Tibial nerve (tissue), 4 donors: ENCODE measurements at regions not wholly inside any gene's neighbourhood (a gene's known extent, or its start where the extent isn't known, plus 50 kb on each side); places are given as distances from the start of the nearest gene placed in this dataset.

Experiments used
- DNase-seq, 2 donors: peaks; one replicate each; pipeline ENCODE4 v3.0.0-alpha.2; 2019; ENCODE audit warnings: low spot score in 2 of 2
- H3K27ac ChIP-seq, 4 donors: fragments of 200-600 bp; sonication (generic) in 3 of 4; one replicate each; pipeline ENCODE4 v1.5.1; 2017 to 2019; ENCODE audit warnings: mild to moderate bottlenecking in 1 of 4
- H3K27me3 ChIP-seq, 2 donors: fragments of 200-600 bp; sonication (generic) in 1 of 2; one replicate each; pipeline versions ENCODE4 v1.5.1 to v1.6.0; 2017 to 2019
- H3K36me3 ChIP-seq, 3 donors: fragments of 200-600 bp; sonication (generic); one replicate each; pipeline ENCODE4 v1.5.1; 2018 to 2019
- H3K4me1 ChIP-seq, 4 donors: fragments of 200-600 bp; sonication (generic) in 3 of 4; one replicate each; pipeline ENCODE4 v1.5.1; 2017 to 2019
- H3K4me3 ChIP-seq, 4 donors: fragments of 200-600 bp; sonication (generic) in 3 of 4; one replicate each; pipeline ENCODE4 v1.5.1; 2017 to 2019; ENCODE audit warnings: mild to moderate bottlenecking in 1 of 4, moderate library complexity in 1 of 4
- H3K9me3 ChIP-seq, 4 donors: fragments of 200-600 bp; sonication (generic) in 3 of 4; one replicate each; pipeline ENCODE4 v1.5.1; 2017 to 2019
- EP300 ChIP-seq, 2 donors: sonication (generic); formaldehyde crosslinking; IDR thresholded peaks; one replicate each; pipeline ENCODE4 v1.6.1; 2017; ENCODE audit warnings: antibody characterized with exemption in 2 of 2, mild to moderate bottlenecking in 1 of 2
- POLR2A ChIP-seq, 2 donors: fragments of 450-650 bp; IDR thresholded peaks; one replicate each; pipeline ENCODE4 v1.6.1; 2017; ENCODE audit warnings: antibody characterized with exemption in 2 of 2, mild to moderate bottlenecking in 2 of 2, moderate library complexity in 2 of 2
- WGBS, 2 donors: methylation state at CpG; one replicate each; pipeline ENCODE4 v1.1.5; 2018; 5-methylcytosine and 5-hydroxymethylcytosine counted together
- TF ChIP-seq, protein P1 (sequence below), 5 experiments: fragments of 200-600 bp in 3 of 5; fragments of 450-650 bp in 2 of 5; sonication (generic) in 3 of 5; IDR thresholded peaks; one replicate each; pipeline ENCODE4 v1.5.1; 2016 to 2019; ENCODE audit warnings: antibody characterized with exemption in 5 of 5, mild to moderate bottlenecking in 3 of 5, moderate library complexity in 2 of 5

DNA sequence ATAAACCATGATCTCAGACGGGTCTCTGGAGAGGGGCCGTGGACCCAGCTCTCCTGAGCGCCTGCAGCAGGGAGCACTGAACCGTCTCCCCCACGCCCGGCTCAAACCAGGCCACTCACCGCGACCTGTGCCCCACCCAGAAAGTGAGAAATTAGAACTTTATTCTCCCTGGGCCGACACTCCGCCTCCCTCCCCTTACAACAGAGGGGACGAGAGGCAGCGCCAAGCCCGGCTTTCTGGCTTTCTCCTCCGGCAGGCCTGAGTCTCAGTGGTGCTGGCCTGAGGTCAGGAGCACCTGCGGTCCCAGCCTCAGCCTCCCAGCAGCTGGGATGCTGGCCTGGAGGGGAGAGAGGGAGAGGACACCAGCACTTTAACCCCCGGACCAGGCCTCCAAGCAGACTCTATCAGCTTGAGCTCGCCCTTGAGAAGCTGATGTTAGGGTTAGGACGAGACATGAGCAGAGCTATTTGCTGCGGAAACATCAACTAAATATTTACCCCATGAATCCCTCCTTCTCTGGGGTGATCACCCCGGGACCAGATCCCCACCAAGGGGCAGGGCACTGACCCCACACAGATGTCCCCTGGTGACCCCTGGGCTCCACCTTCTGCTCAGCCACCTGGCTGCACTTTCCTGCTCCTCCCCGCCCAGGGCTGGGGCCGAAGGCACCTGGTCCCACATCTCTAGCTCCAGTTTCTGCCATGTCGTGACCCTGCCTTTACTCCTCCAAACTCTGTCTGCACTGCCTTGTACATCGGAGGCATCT lies 856.3 kb upstream of the SALL3 start:
- Histone ChIP-seq H3K4me1 (no peaks in the 10 kb centered on the region), H3K27me3 (no peaks in the 10 kb centered on the region), H3K4me3 (no peak overlapping the region), H3K36me3 (no peaks in the 10 kb centered on the region), H3K9me3 (peaks cover 0 to 4% (median 0%) of the 10 kb centered on the region in 4 donors), H3K27ac (no peak overlapping the region)
- 63 to 72% methylated on average over 23 to 24 of the region's 24 CpGs for WGBS, 2 donors
- no peak for TF ChIP-seq POLR2A (IDR thresholded peaks at IDR 0.05)
- TF ChIP-seq EP300 (IDR thresholded peaks at IDR 0.05), result no peak
- TF ChIP-seq, protein P1, sequence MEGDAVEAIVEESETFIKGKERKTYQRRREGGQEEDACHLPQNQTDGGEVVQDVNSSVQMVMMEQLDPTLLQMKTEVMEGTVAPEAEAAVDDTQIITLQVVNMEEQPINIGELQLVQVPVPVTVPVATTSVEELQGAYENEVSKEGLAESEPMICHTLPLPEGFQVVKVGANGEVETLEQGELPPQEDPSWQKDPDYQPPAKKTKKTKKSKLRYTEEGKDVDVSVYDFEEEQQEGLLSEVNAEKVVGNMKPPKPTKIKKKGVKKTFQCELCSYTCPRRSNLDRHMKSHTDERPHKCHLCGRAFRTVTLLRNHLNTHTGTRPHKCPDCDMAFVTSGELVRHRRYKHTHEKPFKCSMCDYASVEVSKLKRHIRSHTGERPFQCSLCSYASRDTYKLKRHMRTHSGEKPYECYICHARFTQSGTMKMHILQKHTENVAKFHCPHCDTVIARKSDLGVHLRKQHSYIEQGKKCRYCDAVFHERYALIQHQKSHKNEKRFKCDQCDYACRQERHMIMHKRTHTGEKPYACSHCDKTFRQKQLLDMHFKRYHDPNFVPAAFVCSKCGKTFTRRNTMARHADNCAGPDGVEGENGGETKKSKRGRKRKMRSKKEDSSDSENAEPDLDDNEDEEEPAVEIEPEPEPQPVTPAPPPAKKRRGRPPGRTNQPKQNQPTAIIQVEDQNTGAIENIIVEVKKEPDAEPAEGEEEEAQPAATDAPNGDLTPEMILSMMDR (IDR thresholded peaks at IDR 0.05), result no peak
- no peak for DNase-seq

DNA sequence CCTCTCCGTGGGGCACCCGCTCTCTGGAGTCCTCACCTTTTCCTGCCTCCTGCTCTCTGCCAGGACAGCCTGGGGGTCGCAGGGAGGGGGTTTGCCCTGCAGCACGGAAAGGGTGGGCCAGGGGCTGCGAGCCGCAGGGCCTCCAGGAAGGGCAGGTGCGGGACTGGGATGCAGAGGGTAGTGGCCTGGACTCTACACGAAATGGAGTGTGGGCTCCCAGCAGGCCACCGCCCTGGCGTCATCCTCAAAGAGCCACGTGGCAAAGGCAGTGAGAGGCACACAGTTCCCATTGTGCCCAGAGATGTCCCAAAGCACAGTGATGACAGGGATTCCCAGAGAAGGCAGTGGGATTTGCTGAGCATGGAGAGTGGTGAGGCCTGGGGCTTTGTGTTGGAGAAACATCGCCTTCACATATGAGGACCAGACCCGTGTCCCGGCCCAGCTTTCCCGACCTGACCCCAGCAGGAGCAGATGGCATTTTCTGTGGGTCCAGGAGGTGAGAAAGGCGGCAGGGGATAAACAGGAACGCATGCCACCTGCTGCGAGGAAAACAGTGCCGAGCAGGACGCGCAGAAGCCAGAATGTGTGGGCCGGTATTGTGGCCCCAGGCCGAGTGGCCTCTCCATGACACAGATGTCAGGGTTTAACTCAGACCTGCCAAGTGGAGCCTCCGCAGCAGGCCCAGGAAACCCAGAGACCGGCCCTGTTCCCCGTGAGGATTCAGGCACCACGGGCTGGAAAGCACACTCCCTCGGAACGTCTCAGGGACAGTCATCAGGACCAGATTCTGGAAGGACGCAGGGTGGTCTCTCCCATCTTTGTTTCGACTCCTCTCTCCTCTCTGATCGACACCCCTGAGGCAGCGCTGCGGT lies 855.5 kb upstream of the SALL3 start:
- Histone ChIP-seq H3K9me3 (peaks cover 0 to 4% (median 0%) of the 10 kb centered on the region in 4 donors), H3K36me3 (no peaks in the 10 kb centered on the region), H3K4me3 (no peak overlapping the region), H3K27me3 (no peaks in the 10 kb centered on the region), H3K27ac (no peak overlapping the region), H3K4me1 (no peaks in the 10 kb centered on the region)
- TF ChIP-seq EP300 (IDR thresholded peaks at IDR 0.05), result no peak
- TF ChIP-seq POLR2A (IDR thresholded peaks at IDR 0.05), result no peak
- TF ChIP-seq, protein P1 (IDR thresholded peaks at IDR 0.05), result no peak
- 78 to 82% methylated on average over 34 of the region's 34 CpGs for WGBS, 2 donors
- no peak for DNase-seq

DNA sequence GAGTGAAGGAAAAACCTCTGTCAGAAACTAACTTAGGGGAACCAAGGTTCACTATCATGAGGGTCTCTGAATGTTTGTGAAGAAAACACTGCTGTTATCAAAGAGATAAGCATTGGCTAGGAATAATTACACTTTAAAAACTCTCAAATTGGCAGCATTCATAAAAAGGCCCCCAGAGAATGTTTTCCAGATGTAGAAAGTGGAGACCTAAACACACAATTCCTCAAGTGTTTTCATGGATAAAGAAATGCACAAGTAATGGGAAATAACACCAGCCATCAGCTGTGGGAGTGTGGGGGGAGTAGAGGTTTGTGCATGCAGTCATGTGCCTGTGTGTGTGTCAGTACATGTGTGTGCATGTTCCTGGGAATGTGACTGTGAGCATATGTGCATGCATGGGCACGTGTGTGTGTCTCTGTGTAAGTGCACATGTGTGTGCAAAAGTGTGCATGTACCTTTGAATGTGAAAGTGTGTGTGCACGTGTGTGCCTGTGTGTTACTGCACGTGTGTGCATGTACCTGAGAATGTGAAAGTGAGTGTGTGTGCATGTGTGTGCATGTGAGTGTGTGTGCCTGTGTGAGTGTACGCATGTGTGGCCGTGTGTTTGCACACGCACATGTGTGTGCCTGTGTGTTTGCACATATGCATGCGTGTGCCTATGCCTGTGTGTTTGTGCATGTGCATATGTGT lies 854.3 kb upstream of the SALL3 start:
- TF ChIP-seq, protein P1 (IDR thresholded peaks at IDR 0.05), result no peak
- TF ChIP-seq POLR2A (IDR thresholded peaks at IDR 0.05) (no peak), EP300 (IDR thresholded peaks at IDR 0.05) (no peak)
- Histone ChIP-seq H3K27me3 (no peaks in the 10 kb centered on the region), H3K27ac (no peak overlapping the region), H3K36me3 (no peaks in the 10 kb centered on the region), H3K4me3 (no peak overlapping the region), H3K4me1 (no peaks in the 10 kb centered on the region), H3K9me3 (no peaks in the 10 kb centered on the region)
- WGBS, 2 donors, result 90 to 93% methylated on average over 7 of the region's 7 CpGs
- DNase-seq, result no peak

DNA sequence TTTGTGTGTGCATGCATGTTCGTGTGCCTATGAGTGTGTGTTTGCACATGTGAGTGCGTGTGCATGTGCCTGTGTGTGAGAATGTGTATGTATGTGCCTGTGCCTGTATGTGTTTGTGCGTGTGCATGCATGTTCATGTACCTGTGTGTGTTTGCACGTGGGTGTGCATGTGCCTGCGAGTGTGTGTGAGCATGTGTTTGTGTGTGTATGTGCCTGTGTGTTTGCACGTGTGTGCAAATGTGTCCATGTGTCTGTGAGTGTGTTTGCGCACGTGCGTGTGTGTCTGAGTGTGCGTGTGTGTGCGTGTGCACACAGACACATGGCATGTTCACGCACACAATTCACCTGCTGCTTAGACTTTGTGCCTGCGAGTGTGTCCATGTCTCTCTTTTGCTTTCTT lies 853.5 kb upstream of the SALL3 start:
- DNase-seq, result no peak
- H3K36me3 ChIP-seq, result no peaks in the 10 kb centered on the region

DNA sequence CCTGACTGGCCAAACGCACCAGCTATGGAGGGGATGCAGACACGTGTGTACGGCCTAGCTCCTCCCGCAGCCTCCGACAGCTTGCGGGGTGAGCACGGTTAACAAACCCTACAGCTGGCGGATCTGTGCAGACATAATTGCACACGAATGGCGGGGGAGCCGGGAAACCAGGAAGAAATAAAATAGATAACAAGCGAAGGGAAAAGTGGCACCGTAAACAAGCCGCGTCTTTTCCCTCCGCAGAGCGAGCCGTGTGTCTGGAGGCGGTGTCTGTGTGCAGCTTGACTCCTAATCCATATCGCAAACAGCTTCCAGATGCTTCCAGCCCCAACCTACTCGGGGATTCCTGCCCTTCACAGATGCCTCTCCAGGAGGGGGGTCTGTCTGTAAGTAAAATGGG lies 853.1 kb upstream of the SALL3 start:
- WGBS, 2 donors, result 62 to 73% methylated on average over 21 of the region's 21 CpGs
- H3K36me3 ChIP-seq, result no peaks in the 10 kb centered on the region
- DNase-seq, result no peak

More for the DNA sequence above, 853.5 kb upstream of the SALL3 start:
- no peaks in the 10 kb centered on the region for H3K4me1 ChIP-seq
- H3K9me3 ChIP-seq, result no peaks in the 10 kb centered on the region
- H3K27ac ChIP-seq, result no peak overlapping the region
- no peak for TF ChIP-seq POLR2A (IDR thresholded peaks at IDR 0.05)
- no peaks in the 10 kb centered on the region for H3K27me3 ChIP-seq
- 88 to 91% methylated on average over 13 of the region's 13 CpGs for WGBS, 2 donors
- no peak overlapping the region for H3K4me3 ChIP-seq

More for the DNA sequence above, 853.1 kb upstream of the SALL3 start:
- Histone ChIP-seq H3K9me3 (no peaks in the 10 kb centered on the region), H3K27ac (no peak overlapping the region), H3K27me3 (no peaks in the 10 kb centered on the region), H3K4me3 (no peak overlapping the region), H3K4me1 (no peaks in the 10 kb centered on the region)
- TF ChIP-seq, protein P1 (IDR thresholded peaks at IDR 0.05), result no peak
- TF ChIP-seq POLR2A (IDR thresholded peaks at IDR 0.05), result no peak
- no peak for TF ChIP-seq EP300 (IDR thresholded peaks at IDR 0.05)
